HG03066 (cell line): ENCODE measurements at regions not wholly inside any gene's neighbourhood (a gene's known extent, or its start where the extent isn't known, plus 50 kb on each side); places are given as distances from the start of the nearest gene placed in this dataset.

ENCODE experiments used
- ATAC-seq: cut with Tn5 transposase; IDR thresholded peaks from one replicate; pipeline ENCODE4 v1.9.1; 2021; ENCODE audit warnings: low read depth; ENCODE audit not compliant: unreplicated experiment

DNA sequence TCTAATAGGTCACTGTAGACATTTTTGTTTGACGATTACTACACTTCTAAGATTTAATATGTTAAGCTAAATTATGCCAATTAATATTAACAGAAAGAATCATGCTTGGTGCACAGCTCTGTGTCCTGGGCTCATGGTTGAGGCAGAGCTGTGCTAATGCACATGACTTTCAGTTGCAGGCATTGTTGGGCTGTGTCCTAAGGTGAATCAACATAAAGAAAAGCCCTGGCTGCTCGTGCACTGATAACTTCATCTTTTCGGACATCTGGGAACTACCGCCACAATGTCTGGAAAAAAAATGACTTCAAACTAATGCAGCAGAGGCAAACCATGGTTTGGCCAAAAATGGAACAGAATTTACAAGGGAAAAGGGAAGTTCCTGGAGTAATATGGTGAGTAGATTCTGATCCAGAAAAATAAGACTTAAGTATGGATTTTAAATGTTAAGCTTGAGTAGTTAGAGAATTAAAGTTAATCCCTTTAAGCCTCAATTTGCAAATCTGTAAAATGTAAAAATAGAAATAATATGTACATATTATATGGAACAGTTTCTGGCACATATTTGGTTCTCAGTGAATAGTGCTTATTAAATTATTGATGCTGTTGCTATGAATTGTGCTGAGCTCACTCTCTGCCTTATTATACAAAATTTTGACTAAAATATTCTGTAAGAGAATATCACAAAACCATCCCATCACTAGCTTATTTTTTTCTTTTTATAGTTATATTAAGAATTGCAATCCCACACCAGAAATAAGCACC, 186.1 kb downstream of the BRINP2 start:
- no peak for ATAC-seq

DNA sequence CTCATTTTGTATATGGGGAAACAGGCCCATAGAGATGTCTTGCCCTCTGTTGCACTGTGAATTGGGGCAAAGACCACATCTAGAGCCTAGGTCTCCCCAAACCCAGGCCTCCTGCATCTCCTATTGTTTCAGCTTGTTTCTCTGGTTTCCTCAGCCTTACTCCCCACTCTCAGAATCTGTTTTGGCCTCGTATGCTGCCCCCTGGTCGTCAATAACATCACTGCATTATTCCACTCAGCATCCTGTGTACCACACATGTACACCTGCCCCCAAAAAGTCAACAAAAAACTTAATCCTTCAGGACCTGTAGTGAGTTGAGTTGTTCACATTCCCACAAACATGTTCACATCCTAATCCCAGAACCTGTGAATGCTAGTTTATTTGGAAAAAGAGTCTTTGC, 184.8 kb downstream of the BRINP2 start:
- ATAC-seq: no peak

DNA sequence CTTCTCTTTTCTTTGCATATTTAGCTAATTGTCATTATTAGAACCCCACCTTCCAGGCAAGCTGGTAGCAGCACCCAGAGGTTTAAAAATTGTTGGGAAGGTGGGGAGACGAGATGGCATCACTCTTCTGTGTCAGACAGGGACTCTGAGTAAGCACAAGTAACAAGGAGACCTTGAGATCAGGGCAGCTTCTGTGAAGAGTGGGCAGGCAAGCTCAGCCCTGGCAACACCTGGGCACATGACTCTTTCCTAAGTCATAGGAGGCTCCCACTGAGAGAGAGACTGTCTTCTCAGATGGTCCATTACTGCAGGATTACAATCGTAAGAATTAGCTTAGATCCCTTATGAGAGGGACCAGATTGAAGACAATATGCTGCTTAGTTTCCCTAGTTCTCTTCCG, 183.5 kb downstream of the BRINP2 start:
- no peak for ATAC-seq

DNA sequence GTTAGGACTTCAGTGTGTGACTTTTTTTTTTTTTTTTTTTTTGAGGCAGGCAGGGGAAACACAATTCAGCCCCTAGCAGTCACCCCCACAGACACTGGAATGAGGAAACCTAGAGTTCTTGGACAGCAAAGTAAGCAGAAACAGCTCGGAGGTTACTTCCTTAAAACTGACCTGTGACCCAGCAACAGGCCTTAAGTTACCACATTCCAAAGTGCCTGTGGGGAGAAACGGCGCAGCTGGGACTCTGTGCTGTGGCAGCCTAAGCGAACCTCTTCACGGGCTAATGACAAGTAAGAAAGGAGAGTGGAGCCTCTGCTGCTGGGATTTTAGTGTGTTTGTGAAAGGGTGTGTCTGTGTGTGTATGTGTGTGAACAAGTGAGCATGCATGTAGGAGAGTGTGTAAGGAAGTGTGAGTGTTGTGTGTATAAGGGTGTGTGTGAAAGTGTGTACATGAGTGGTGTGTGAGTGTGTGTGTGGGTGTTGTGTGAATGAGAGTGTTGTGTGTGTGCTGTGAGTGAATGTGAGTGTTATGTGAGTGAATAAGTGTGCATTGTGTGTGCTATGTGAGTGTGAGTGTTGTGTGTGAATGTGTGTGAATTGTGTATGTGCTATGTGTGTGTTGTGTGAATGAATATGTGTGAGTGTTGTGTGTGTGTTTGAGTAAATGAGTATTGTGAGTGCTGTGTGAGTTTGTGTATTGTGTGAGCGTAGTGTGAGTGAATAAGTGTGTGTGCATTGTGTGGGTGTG, 180.8 kb downstream of the BRINP2 start:
- no peak for ATAC-seq

DNA sequence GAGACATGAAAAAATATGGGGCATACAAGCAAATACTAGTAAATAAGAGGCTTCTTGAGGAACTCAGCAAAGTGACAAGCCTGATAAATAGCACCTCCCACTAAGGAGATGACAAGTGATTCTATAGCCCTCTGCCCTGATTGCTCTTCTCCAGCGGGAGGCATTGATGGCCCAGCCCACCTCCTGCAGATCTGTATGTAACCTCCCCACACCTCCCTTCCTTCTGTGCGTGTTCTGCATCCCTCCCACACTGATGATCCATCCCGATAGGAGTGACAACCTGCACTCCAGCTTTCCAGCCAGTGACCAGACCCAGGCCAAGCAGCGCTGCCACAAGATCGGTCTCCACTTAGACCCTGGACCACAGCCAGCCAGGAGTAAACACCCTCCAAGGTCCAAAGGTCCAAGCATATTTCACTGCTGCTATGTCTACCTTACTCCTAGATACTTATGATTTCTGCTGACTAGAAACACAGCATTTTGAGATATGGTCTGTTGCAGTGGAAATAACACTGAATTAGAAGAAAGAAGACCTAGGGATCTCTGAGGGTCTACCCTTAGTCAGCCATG, 176.1 kb downstream of the BRINP2 start:
- no peak for ATAC-seq

DNA sequence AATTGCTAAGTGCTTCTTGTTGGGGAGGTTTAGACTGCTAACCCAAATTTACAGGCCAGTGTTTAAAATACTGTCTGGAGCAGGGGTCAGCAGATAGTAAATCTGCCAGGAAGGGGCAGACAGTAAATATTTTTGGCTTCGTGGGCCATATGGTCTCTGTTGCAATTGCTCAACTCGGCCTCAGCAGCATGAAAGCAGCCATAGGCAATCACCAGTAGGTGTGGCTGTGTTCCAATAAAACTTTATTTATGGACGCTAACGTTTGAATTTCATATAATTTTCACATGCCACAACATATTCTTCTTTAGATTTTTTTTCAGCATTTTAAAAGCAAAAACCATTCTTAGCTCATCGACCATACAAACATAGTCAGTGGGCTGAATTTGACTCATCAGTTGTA, 172.7 kb downstream of the BRINP2 start:
- no peak for ATAC-seq

DNA sequence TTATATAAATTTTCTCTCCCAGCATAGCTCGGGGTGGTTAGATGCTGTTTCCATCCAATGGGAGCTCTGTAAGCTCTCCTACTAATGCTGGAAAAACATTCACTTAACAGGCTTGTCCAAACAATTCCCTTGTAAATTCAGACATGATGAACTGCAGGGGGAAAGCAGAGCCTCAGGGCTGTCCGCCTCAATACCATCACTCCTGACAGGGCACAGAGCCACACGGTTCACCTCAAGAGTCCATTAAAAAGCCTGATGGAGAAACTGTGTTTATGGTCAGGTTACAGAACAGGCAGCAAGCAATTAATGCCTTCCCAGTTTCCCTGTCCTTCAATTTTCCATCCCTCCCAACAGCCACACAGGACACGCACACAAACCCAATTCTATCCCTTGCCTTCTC, 171.0 kb downstream of the BRINP2 start:
- ATAC-seq: no peak

DNA sequence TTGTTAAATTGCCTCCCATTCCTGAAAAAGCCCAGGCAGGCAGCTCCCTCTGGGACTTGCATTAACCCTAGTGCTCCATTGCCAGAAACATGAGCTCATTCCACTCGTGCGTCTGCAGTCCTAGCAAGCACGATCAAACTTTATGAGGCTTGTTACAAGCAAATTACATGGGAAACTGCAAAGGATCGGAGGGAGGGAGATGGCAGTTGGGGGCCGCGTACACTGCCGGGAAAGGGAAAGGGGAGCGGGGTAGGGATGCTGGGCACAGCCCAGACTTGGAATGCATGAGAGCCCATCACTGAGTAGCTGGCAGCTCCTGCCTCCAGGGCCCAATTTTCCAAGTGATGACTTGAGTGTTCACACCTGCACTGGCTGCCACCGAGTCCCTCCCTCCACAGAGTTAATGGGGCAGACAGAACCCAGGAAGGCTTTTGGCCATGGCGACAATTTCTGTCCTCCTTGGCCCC, 169.9 kb downstream of the BRINP2 start:
- ATAC-seq: no peak

DNA sequence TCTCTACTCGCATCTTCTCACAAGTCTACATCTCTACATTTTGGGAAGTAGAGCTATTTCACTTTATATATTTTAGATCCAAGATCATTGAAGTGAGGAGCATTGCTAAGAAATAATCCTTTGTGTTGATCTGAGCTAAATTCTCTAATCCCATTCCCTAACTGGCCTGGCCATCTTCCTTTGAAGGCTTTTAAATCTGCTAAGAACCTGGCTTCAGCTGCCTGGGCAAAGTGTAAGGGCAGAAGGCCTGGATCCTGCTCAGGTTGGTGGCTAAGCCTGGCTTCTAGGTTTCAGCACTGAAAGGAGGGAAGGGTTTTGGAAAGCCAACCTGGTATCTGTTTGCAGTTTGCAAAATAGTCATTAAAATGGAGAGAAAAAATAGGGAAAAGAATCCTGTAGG, 167.6 kb downstream of the BRINP2 start:
- ATAC-seq: no peak

DNA sequence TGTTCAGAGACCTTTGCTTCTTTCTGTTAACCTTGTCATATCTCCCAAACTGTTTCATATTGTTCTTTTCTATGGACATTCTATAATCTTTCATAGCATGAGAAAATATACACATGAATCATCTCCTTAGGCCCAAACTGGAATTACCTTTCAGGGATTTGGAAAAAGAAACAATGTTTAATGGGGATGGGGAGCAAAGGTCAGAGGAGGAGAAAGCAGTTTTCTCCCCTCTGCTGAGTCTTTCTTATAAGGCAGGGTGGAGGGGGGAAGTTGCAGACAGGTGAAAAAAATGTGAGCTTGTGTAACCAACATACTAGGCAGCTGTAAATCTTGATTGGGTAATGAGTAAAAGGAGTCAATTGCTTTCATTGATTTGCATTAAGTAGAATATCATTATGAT, 164.1 kb downstream of the BRINP2 start:
- ATAC-seq: no peak

DNA sequence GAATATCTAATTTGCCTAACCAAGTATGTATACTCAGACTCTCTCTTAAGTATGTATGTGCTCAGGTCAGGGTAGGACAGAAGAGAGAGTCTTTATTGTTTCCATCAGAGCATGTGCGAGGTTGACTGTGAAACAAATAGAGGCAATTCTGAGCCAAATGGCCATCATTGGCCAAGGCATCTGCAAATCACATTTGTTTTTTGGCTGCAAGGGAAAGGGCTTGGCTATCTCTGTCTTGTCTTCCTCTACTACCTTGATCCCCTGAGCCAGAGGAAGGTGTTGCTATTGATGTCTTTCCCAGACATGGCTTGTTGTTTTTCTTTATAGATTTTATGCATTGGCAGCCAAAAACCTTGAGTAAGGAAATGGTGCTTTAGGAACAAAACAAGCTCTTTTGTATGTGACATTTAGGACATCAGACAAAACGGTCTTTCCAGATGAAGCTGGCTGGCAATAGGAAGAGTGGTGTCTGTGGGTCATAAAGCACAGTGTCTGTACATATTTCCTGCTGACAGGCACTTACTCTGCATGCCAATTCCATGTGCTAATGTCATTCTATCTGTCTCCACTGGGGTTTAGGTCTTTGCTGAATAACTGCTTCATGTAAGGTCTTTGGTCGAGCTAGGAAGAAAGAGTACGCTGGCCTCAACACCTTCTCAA, 163.3 kb downstream of the BRINP2 start:
- ATAC-seq: no peak
